GM19025 (cell line): ENCODE measurements at regions not wholly inside any gene's neighbourhood (a gene's known extent, or its start where the extent isn't known, plus 50 kb on each side); places are given as distances from the start of the nearest gene placed in this dataset.

Experiments used
- ATAC-seq: cut with Tn5 transposase; IDR thresholded peaks from one replicate; pipeline ENCODE4 v1.9.1; 2021; ENCODE audit warnings: mild to moderate bottlenecking, low read depth, moderate library complexity; ENCODE audit not compliant: unreplicated experiment

DNA sequence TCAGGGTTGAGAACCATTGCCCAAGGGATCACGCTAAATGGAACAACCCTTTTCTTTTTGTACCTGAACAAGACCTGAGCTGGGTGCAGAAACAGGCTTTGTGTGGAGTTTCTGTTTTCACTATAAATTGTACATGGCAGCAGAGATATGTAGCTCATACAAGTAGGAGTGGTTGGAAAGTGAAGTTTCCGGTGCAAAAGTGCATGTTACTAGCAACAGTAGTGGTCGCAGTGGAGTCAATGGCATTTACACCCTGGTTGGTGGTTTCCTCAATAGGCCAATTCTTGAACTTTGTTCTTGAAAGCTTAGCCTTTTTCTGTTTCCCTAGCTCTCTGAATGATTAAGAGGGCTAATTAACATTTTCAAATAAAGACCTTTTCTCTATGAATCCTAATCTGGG, 170.7 kb downstream of the NEBL start:
- ATAC-seq = no peak

DNA sequence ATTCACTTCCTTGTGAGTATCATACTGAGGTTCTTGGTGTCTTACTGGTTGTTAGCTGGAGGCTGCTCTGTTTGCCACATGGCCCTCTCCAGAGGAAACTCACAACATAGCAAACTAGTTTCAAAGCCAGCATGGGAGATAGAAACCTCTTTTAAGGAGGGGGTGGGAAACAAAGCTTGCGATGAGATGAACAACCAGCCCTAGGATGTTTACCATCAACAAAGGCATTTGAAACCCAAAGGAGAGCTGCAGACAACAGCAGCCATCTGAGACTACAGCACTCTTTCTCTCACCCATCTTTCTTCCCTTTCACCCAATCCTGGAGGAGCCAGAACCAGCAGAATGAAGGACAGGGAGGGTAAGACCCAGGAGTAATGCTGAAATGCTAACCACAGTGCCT, 182.1 kb downstream of the NEBL start:
- no peak for ATAC-seq

DNA sequence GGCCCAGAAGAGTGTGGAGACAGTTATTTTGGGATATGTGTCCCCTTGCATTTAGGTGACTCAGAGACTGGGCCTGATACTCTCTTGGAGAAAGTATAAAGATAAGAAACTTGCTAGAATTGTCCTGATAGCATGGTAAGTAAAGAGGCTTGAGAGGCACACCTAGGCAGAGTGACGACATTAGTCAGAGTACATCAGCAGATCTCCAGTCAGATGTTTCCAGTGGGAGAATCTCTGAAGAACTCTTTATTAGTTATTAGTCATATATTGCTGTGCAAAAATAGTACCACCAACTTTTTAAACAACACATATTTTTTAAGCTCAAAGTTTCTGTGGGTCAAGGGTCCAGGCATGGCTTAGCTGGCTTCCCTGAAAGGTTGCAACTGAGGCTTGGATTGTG, 182.6 kb downstream of the NEBL start:
- ATAC-seq = no peak

DNA sequence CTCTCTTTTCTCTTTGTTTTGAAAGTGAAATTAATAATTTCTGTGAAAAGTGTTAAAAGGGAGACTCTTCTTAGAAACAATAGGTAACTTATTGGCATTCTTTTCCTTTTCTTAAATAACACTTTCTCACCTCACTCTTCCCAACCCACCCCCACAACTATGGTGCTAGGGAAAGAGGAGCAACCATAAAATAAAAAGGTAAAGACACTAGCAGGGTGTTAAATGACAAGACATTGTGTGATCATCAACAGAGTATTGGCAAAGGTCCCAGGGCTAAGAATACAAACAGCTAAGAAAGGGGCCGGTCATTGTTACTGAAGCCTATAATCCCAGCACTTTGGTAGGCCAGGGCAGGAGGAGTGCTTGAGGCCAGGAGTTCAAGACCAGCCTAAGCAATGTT, 183.7 kb downstream of the NEBL start:
- ATAC-seq = no peak

DNA sequence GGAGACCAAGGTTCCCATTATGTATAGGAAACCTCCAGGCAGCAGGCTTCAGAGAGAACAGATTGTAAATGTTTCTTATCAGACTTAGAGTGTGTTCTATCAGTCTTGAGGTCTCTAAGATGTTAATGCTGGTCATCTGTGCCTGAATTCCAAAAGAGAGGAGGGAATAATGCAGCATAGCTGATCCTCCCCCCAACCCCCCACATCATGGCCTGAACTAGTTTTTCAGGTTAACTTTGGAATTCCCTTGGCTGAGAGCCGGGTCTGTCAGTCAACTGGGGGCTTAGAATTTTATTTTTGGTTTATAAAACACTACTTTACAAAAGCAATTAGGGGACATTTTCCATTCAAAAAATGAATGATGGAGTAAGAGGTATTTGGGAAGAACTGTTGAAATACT, 184.3 kb downstream of the NEBL start:
- ATAC-seq = no peak

DNA sequence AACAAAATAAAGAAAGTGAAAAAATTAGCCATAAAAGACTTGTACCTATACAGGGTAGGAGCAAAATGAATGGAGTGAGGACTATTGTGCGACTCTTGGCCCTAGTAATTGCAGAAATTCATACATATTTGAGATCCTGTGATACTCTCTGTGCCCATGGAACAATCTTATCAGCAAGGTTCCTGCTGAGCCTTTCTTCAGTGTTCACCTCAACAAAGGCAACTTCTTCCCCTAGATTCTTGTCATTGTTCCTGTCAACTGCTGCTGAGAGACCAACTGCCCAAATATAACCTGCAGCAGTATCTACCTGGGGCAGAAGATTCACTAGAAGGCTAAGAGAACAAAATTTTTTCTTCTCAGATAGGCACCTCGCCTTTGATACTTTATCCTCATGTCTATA, 187.4 kb downstream of the NEBL start:
- ATAC-seq = no peak

DNA sequence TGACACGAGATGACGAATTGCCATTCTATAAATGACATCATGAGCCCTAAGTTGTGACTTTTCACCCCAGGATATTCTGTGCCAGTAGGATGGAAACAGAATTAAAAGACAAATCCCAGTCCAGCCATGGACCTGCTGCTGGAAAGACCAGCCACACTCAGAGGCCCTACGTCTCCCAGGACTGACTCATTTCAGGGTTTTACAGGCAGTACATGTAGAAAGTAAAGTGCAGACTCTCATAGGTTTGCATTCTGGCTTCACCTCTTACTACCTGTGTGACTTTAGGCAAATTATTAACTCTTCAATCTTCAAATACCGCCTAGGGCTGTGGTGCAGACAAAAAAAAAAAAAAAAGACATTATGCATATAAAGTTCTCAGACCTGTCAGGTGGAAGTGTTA, 188.8 kb downstream of the NEBL start:
- no peak for ATAC-seq

DNA sequence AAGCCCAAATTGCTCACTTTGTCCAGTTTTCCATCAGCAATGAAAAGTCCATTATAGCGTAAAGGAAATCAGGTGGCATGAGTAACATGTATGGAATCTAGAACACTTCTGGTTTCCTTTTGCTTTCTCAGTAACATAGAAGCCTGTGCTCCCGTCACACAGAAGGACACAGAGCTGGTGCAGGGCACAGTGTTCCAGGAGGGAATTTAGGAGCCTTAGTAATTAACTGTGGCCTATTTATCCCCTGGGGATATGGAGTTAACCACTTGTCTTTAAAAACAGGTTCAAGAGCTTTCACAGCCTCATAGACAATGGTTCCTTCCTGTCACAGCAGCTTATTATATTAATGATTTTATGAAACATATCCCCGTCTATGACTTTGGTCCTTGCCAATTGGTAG, 189.9 kb downstream of the NEBL start:
- no peak for ATAC-seq

DNA sequence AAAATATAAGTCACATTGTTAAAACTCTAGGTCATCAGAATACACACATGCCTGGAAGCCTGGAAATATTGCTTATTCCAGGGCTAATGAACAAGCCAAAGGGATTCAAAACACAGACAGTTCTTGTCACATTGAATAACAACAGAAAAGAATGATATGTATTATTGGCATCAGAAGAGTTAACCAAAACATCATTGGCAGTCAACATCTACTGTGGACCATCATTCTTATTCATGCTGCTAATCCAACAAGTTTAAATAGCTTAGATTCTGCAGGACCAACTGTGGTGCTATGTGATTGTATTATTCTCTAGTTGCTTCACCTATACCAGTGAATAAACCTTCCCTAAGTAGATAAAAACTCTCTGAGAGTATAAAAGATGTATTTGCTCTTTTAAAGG, 198.3 kb downstream of the NEBL start:
- no peak for ATAC-seq

DNA sequence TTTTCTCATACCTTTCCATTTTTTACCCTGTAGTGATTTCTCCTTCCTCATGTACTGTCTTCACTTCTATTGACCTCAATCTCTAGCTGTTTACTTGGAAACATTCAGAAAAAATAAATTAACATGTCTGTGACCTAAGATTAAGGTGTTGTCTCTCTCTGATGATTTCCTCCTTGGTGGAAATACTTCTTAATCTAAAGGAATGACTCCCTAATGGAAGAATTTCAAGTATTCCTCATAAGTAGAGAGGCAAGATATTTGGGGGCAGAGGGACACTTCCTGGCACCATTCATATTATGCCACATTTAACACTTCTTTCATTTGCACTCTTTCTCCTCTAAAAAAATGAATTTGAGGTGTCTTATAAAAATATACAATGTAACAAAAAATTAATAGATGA, 202.8 kb downstream of the NEBL start:
- ATAC-seq = no peak

DNA sequence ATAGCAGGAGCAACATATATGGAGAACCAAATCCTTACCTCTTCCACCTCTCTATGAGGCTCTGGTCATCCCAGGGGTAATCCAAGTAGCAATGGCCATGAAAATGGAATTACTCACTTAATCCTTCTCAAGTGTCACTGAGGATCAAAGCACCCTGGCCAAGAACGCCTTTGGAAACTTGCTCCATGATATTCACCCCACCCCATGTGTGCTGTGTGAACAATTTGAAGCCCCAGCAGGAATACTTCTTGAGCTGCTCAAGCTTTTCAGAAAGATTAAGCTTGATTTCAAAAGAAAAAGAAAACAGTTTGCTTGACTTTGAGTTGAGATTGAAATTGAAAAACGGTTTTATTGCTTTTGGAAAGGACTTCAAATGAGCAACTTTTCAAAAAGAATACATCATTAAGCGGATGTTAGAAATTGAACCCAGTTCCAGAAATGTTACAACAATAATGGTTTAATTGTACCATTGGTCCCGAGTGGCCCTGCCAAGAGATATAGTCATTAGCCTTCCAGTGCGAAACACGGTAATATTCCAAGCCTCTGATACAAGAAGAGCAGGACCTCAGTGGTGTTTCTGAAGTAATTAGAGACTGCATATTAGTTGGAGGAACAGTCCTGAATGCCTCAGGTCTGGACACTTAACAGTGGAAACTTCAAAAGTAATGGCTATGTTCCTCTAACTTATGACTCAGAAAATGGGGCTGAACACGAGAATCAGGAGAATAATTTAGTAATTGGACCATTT, 208.1 kb downstream of the NEBL start:
- no peak for ATAC-seq

DNA sequence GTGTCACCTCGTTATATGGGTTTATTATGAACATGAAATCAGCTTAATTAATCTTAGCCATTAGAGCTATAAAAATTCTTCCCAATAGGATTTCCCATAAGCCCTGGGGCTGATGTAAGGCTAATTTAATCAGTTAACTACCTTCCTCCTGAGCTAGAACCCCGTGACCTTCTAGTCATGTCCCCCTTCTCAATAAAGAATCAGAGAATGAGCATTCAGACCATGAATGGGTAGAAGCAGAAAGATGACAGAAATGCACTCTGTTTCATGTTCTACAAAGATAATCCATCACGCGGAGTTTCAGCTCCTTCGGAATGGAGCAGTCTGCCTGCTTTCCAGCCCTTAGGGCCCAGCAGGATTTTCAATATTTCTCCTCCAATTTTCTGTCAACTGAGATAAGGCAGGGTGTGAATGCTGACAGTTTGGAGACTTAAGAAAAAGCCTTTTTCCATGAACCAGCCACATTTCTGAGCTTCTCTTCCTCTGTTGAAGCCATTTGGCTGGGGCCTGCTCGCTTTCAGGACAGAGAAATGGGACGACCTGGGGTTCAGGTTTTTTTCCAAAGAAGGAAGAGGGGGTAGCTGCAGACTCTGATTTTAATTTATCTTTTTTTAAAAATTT, 211.0 kb downstream of the NEBL start:
- ATAC-seq = no peak

DNA sequence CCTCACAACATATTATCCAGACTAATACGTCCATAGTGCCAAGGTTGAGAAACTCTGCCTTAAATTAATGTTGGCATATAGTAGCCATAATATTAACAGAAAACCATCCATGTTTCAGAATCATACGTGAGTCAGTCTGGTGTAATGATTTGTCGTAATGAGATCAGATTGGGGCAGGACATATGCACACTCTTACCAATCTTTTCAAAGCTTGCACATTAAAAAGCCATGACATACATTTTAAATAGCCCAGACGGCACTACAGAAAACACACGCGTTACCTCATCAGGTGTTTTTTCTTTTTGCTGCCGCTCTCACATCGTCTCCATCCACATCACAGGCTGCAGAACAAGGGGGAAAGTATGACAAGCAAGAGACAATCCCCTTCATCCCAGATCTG, 211.6 kb downstream of the NEBL start:
- ATAC-seq = no peak

DNA sequence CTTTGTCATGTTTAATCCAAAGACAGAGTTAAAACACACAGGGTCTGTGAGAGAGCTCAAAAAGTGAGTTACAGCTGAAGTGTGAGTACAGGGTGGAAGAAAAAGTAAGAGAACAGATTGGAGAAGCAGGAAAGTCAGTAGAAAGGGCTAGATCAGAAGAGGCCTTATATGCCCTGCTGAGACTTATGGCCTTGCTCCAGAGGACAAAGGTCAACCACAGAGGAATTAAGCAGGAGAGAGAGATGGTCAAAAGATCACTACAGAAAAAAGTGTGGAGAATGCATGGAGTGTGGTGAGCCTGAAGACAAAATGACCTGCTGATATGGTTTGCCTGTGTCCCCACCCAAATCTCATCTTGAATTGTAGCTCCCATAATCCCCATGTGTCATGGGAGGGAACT, 213.8 kb downstream of the NEBL start:
- no peak for ATAC-seq

DNA sequence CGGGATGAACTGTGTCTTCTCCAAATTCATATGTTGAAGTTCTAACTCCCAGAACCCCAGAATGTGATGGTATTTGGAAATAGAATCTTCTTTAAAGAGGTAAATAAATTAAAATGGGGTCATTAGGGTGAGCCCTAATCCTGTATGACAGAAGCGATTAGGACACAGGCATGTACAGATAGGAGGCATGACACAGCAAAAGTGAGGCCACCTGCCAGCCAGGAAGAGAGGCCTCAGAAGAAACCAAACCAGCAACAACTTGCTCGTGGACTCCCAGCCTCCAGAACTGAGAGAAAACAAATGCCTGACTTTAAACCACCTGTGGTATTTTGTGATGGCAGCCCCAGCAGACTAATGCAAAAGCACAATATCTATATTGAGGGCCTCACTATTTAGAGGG, 214.3 kb downstream of the NEBL start:
- no peak for ATAC-seq

DNA sequence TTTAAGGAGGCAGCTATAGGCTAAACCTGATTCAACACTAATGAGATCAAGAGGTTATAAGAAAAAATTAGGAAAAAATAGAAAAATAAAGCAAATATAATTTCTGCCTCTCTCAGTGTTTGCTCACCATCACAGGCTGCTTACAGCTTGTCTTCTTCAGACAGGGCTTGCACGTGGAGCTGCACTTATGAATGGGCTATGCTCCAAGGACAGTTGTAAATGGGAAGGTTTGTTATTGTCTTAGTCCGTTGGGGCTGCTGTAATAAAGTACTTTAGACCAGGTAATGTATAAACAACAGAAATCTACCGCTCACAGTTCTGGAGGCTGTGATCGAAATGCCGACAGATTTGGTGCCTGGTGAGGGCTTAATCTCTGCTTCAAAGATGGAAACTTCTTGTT, 219.8 kb downstream of the NEBL start:
- no peak for ATAC-seq

DNA sequence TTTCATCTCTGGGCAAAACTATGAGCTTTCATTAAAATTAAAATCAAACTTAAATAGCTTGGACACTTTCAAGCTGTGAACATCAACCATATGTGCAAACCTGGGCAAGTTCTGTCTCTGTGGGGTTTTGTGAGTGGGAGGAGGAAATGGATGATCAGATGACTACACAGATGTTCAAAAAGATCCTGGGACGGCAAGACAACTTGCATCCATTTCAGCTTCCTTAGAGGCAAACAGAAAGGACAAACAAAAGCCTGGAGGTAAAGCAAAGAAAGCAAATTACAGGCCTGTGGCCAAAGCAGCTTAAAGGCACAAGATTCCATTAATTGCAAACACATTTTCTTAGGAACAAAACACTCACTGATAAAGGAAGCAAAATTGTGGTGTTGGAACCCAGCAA, 222.2 kb downstream of the NEBL start:
- ATAC-seq = no peak

DNA sequence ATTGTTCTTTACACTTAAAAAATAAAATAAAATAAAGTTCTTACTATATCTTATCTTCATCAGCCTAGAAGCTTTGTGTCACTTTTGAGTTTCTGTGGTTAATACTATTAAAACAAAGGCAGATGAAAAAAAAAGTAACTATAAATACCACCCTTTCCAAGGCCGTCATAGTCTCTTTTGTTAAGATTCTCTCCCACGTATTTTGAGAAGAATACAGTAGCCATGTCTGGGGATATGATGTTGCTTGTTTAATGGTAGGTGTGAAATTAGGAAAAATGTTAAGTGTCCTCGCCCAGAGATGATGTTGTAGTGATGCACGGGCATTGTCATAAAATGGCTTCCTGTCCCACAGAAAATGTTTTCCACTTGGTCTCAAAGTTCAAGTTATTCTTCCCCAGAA, 223.9 kb downstream of the NEBL start:
- no peak for ATAC-seq

DNA sequence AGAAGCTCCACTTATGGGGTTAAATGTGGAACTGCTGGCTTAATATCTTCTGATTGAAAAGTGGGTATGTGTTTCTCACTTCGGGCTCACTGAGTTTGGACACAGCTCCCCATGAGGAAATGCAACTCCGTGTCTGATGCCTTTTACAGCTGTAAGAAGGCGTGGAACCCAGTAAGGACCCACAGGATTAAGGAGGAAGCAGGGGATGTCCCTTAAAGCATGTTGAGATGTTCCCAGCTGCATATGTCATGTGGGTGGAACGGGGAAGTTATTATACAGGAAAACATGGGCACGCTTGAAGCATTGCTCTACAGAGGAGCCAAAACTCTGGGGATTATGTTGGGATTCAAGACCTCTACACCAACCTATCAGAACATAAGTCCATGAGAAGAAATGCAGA, 224.4 kb downstream of the NEBL start:
- no peak for ATAC-seq

DNA sequence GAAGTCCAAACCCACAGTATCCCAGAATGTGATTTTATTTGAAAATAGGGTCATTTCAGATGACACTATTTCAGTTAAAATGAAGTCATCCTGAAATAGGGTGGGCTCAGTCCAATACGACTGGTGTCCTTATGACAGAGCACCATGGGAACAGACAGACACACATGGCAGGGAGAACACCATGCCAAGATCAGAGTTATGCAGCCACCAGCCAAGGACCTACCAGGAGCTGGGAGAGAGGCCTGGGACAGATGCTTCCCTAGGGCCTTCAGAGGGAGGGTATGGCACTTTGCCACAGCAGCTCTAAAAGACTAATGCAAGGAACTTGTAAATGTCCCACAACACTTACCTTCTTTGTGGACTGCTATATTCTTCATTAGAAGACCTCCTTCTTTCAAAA, 226.5 kb downstream of the NEBL start:
- ATAC-seq = no peak

DNA sequence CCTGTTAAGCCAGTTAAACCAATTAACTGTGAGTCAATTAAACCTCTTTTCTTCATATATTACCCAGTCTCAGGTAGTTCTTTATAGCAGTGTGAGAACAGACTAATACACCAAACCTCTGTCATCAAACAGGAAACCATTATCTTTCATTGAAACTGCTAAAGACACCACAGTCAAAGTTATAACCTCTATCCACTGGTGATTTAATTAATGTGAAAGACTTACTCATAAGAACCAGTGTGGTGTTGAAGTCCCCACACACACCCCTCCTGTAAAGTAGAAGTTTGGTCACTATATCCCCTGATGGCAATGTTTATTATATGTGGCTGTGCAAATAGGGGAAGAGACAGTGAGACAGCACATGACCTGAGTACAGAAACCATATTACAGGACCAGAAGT, 228.1 kb downstream of the NEBL start:
- ATAC-seq = no peak

DNA sequence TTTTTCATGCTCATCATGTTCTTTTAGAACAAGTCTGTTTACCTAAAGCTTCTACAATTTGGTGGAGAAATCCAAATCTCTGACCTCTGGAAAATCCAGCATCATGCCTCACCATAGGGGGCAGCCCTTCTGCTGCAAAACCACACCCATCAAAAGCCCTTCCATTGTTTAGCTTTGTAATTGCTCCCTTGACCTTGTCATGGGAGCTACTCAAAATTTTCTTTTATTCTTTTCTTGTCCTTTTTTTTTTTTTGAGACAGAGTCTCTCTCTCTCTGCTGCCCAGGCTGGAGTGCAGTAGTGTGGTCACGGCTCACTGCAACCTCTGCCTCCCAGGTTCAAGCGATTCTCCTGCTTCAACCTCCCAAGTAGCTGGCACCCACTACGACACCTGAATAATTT, 234.4 kb downstream of the NEBL start:
- no peak for ATAC-seq

DNA sequence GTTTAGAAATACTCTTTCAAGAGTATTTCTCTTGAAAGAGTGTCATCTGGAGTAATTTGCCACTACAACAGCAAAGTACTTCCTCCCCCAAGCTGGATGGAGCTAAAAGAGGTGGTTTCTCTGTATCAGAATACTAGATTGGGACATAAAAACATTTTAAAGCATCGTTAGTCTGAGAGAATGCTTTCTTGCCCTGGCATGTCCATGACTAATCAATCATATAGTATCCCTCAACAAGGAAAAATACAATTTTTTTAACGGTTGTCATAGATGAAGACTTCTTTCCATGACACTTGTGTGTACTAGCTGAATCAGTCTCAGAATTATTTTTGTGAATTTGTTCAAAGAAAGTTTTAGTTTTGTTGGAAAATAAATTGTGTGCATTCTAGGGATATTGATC, 237.9 kb downstream of the NEBL start:
- no peak for ATAC-seq
